Thyroid gland (tissue), 4 donors: ENCODE measurements at regions not wholly inside any gene's neighbourhood (a gene's known extent, or its start where the extent isn't known, plus 50 kb on each side); places are given as distances from the start of the nearest gene placed in this dataset.

Experiments
- DNase-seq, 2 donors: peaks; one replicate each; pipeline ENCODE4 v3.0.0-alpha.2; 2019
- H3K27ac ChIP-seq, 3 donors: fragments of 200-600 bp; sonication (generic); 1 replicate in 2 of 3; 2 replicates in 1 of 3; pipeline ENCODE4 v1.5.1; 2016 to 2019; ENCODE audit warnings: mild to moderate bottlenecking in 1 of 3, moderate library complexity in 1 of 3
- H3K27me3 ChIP-seq: fragments of 200-600 bp; sonication (generic); one replicate; pipeline ENCODE4 v1.5.1; 2019
- H3K36me3 ChIP-seq, 2 donors: fragments of 200-600 bp; sonication (generic); one replicate each; pipeline ENCODE4 v1.5.1; 2016 to 2019
- H3K4me1 ChIP-seq, 2 donors: fragments of 200-600 bp; sonication (generic); one replicate each; pipeline ENCODE4 v1.5.1; 2017 to 2019
- H3K4me3 ChIP-seq, 3 donors: fragments of 200-600 bp; sonication (generic); replicated peaks in 1 of 3; 1 replicate in 2 of 3; 2 replicates in 1 of 3; pipeline ENCODE4 v1.5.1; 2016; ENCODE audit warnings: mild to moderate bottlenecking in 1 of 3
- H3K9me3 ChIP-seq: fragments of 200-600 bp; sonication (generic); one replicate; pipeline ENCODE4 v1.5.1; 2017
- CTCF ChIP-seq, 6 experiments: fragments of 200-600 bp in 3 of 6; fragments of 450-650 bp in 3 of 6; sonication (generic) in 3 of 6; IDR thresholded peaks; one replicate each; pipeline ENCODE4 v1.5.1; 2016 to 2019; ENCODE audit warnings: antibody characterized with exemption in 6 of 6, mild to moderate bottlenecking in 2 of 6, inconsistent platforms in 1 of 6, moderate library complexity in 1 of 6
- POLR2A ChIP-seq, 2 donors: fragments of 450-650 bp; IDR thresholded peaks; one replicate each; pipeline ENCODE4 v1.6.1; 2017; ENCODE audit warnings: antibody characterized with exemption in 2 of 2, mild to moderate bottlenecking in 2 of 2, moderate library complexity in 1 of 2
- WGBS, 2 donors: methylation state at CpG; one replicate each; pipeline ENCODE4 v1.1.5; 2017; 5-methylcytosine and 5-hydroxymethylcytosine counted together
- intact Hi-C: fragments of 100-400 bp; cut with DNase I; formaldehyde crosslinking; loops from one replicate; pipeline ENCODE4 v1.15.1; 2023

DNA sequence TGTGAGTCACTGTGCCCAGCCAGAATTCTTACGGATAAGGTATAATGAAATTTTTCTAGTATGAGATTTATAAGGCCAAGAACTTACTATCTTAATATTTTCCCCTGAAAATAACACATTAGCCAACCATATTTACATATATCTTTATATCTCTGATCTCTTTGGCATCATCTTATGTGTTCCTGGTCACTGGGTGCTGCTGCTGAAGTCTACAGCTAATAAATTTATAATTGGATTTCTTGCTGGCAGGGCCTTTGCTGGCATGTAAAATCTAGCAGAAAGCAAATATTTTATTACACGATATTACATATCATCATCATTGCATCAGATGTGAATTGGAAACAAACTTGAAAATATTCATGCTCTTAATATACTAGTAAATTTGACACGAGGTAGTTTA is 590.7 kb downstream of the ANXA1 start:
- Histone ChIP-seq H3K36me3 (no peaks in the 10 kb centered on the region), H3K9me3 (no peaks in the 10 kb centered on the region), H3K27me3 (no peaks in the 10 kb centered on the region), H3K27ac (no peak overlapping the region), H3K4me3 (no peak overlapping the region), H3K4me1 (no peaks in the 10 kb centered on the region)
- WGBS, 2 donors = 85 to 88% methylated on average over 3 of the region's 3 CpGs
- TF ChIP-seq POLR2A (IDR thresholded peaks at IDR 0.05) (no peak), CTCF (IDR thresholded peaks at IDR 0.05) (no peak)
- no peak for DNase-seq
- intact Hi-C loops = no loop called here

DNA sequence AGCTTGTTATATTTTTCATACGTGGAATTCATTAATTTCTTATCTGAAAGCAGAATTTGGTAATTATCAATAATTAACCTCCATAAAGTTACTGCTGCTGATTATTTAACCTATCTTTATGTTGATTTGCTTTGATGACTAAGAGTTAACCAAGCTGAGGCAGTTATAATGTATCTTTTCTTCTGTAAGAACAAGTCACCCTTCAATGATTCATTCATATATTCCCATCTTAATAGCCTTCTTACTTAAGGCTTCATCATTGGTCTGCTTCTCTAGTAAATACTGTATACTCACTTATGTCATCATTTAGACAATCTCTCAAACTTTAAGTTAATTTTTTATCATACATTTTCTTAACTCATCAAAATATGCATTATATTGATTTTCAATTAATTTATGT is 592.2 kb downstream of the ANXA1 start:
- Histone ChIP-seq H3K4me1 (no peaks in the 10 kb centered on the region), H3K4me3 (no peak overlapping the region), H3K9me3 (no peaks in the 10 kb centered on the region), H3K27ac (no peak overlapping the region), H3K36me3 (no peaks in the 10 kb centered on the region), H3K27me3 (no peaks in the 10 kb centered on the region)
- WGBS, 2 donors = 78 to 80% methylated on average over 1 of the region's 1 CpG
- intact Hi-C loops = no loop called here
- DNase-seq = no peak
- TF ChIP-seq POLR2A (IDR thresholded peaks at IDR 0.05) (no peak), CTCF (IDR thresholded peaks at IDR 0.05) (no peak)

GRCh38 chr9:73745598-73745997 is 593.9 kb downstream of the ANXA1 start:
- WGBS, 2 donors = 92 to 94% methylated on average over 3 of the region's 3 CpGs
- TF ChIP-seq POLR2A (IDR thresholded peaks at IDR 0.05) (no peak), CTCF (IDR thresholded peaks at IDR 0.05) (no peak)
- DNase-seq = no peak
- intact Hi-C loops = no loop called here
- Histone ChIP-seq H3K4me3 (no peak overlapping the region), H3K4me1 (no peaks in the 10 kb centered on the region), H3K27me3 (no peaks in the 10 kb centered on the region), H3K27ac (no peak overlapping the region), H3K36me3 (no peaks in the 10 kb centered on the region), H3K9me3 (no peaks in the 10 kb centered on the region)

DNA sequence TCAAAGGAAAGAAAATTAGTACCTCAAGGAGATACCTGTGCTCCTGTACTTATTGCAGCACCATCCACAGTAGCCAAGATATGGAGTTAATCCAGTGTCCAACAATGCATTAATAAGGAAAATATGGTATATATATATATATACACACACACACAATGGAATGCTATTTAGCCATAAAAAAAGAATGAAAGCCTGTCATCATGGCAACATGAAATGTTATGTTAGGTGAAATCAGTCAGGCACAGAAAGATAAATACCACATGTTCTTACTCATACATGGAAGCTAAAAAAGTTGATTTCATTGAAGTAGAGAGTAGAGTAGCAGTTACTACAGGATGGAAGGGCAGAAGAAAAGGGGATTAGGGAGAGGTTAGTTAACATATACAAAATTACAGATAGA is 601.5 kb downstream of the ANXA1 start:
- no peak overlapping the region for H3K4me3 ChIP-seq
- no peaks in the 10 kb centered on the region for H3K9me3 ChIP-seq
- H3K36me3 ChIP-seq = no peaks in the 10 kb centered on the region
- no peaks in the 10 kb centered on the region for H3K4me1 ChIP-seq
- intact Hi-C loops = no loop called here
- H3K27me3 ChIP-seq = no peaks in the 10 kb centered on the region
- no peak for DNase-seq
- no peak overlapping the region for H3K27ac ChIP-seq
- TF ChIP-seq CTCF (IDR thresholded peaks at IDR 0.05) (no peak), POLR2A (IDR thresholded peaks at IDR 0.05) (no peak)

- Histone ChIP-seq H3K27me3 (no peaks in the 10 kb centered on the region), H3K27ac (no peak overlapping the region), H3K4me1 (no peaks in the 10 kb centered on the region), H3K4me3 (no peak overlapping the region), H3K9me3 (no peaks in the 10 kb centered on the region), H3K36me3 (no peaks in the 10 kb centered on the region)
- WGBS, 2 donors = no CpG with 5 or more reads among the region's 4 CpGs
- no peak for DNase-seq
- intact Hi-C loops = no loop called here
- TF ChIP-seq CTCF (IDR thresholded peaks at IDR 0.05) (no peak), POLR2A (IDR thresholded peaks at IDR 0.05) (no peak)
These were observed 610.2 kb downstream of the ANXA1 start for GRCh38 chr9:73761905-73762304.
